ENCODE measurements at regions not wholly inside any gene's neighbourhood (a gene's known extent, or its start where the extent isn't known, plus 50 kb on each side); places are given as distances from the start of the nearest gene placed in this dataset.

- ChIA-PET CTCF (no interaction called here), POLR2A (ENCODE audit: unreplicated experiment) (no interaction called here)
- H3K9me3 ChIP-seq (ENCODE audit: insufficient read depth, low read depth), result no peaks in the 10 kb centered on the region
- no peaks in the 10 kb centered on the region for H3K9me2 ChIP-seq (ENCODE audit: insufficient read depth)
- no peak overlapping the region for H2AFZ ChIP-seq
- no peaks in the 10 kb centered on the region for H3K4me1 ChIP-seq (replicated peaks; ENCODE audit: insufficient read depth)
- TF ChIP-seq EZH2 (IDR thresholded peaks at IDR 0.05; ENCODE audit: low read depth) (no peak), CTCF (conservative IDR thresholded peaks at IDR 0.05) (no peak)
- no peak overlapping the region for H3K27ac ChIP-seq
- no peaks in the 10 kb centered on the region for H3K79me2 ChIP-seq (ENCODE audit: low read depth)
- no peak overlapping the region for H3K4me3 ChIP-seq
- H3K27me3 ChIP-seq (ENCODE audit: insufficient read depth, low read depth), result no peaks in the 10 kb centered on the region
- no TSS peak for BruUV-seq (replicated peaks)
- DNase-seq, result no peak
- H3F3A ChIP-seq (ENCODE audit: insufficient read depth, low read depth), result no peaks in the 10 kb centered on the region
- no peak overlapping the region for H3K4me2 ChIP-seq
- H4K20me1 ChIP-seq (ENCODE audit: insufficient read depth), result no peaks in the 10 kb centered on the region
- H3K36me3 ChIP-seq (ENCODE audit: low read depth), result no peaks in the 10 kb centered on the region
- intact Hi-C loops (cut with micrococcal nuclease; ENCODE audit: unreplicated experiment), result no loop called here
Observed at GRCh38 chr13:47865883-47866282, 135.2 kb downstream of the SUCLA2 start.

- no peaks in the 10 kb centered on the region for H4K20me1 ChIP-seq (ENCODE audit: insufficient read depth)
- DNase-seq, result no peak
- intact Hi-C loops (cut with micrococcal nuclease; ENCODE audit: unreplicated experiment), result no loop called here
- no peak overlapping the region for H3K27ac ChIP-seq
- TF ChIP-seq CTCF (conservative IDR thresholded peaks at IDR 0.05) (no peak), EZH2 (IDR thresholded peaks at IDR 0.05; ENCODE audit: low read depth) (no peak)
- H3K27me3 ChIP-seq (ENCODE audit: insufficient read depth, low read depth), result no peaks in the 10 kb centered on the region
- H3K79me2 ChIP-seq (ENCODE audit: low read depth), result no peaks in the 10 kb centered on the region
- H3K9me2 ChIP-seq (ENCODE audit: insufficient read depth), result no peaks in the 10 kb centered on the region
- H3K4me1 ChIP-seq (replicated peaks; ENCODE audit: insufficient read depth), result no peaks in the 10 kb centered on the region
- no peak overlapping the region for H2AFZ ChIP-seq
- no peak overlapping the region for H3K4me2 ChIP-seq
- ChIA-PET CTCF (no interaction called here), POLR2A (ENCODE audit: unreplicated experiment) (no interaction called here)
- BruUV-seq (replicated peaks), result no TSS peak
- H3K36me3 ChIP-seq (ENCODE audit: low read depth), result no peaks in the 10 kb centered on the region
- H3K4me3 ChIP-seq, result no peak overlapping the region
- no peaks in the 10 kb centered on the region for H3K9me3 ChIP-seq (ENCODE audit: insufficient read depth, low read depth)
- H3F3A ChIP-seq (ENCODE audit: insufficient read depth, low read depth), result no peaks in the 10 kb centered on the region
Observed at GRCh38 chr13:47862841-47863240, 138.2 kb downstream of the SUCLA2 start.

- Histone ChIP-seq H3K4me1 (replicated peaks; ENCODE audit: insufficient read depth) (no peaks in the 10 kb centered on the region), H3K9me2 (ENCODE audit: insufficient read depth) (no peaks in the 10 kb centered on the region), H4K20me1 (ENCODE audit: insufficient read depth) (no peaks in the 10 kb centered on the region), H3K4me2 (no peak overlapping the region), H3K9me3 (ENCODE audit: insufficient read depth, low read depth) (no peaks in the 10 kb centered on the region), H3K27me3 (ENCODE audit: insufficient read depth, low read depth) (no peaks in the 10 kb centered on the region), H3K36me3 (ENCODE audit: low read depth) (no peaks in the 10 kb centered on the region), H3F3A (ENCODE audit: insufficient read depth, low read depth) (no peaks in the 10 kb centered on the region), H3K27ac (no peak overlapping the region), H3K79me2 (ENCODE audit: low read depth) (no peaks in the 10 kb centered on the region), H3K4me3 (no peak overlapping the region), H2AFZ (no peak overlapping the region)
- no peak for TF ChIP-seq CTCF (conservative IDR thresholded peaks at IDR 0.05)
- no peak for TF ChIP-seq EZH2 (IDR thresholded peaks at IDR 0.05; ENCODE audit: low read depth)
- DNase-seq, result no peak
- ChIA-PET CTCF (no interaction called here), POLR2A (ENCODE audit: unreplicated experiment) (no interaction called here)
- no TSS peak for BruUV-seq (replicated peaks)
- intact Hi-C loops (cut with micrococcal nuclease; ENCODE audit: unreplicated experiment), result no loop called here
Observed at GRCh38 chr13:47859165-47859564, 141.9 kb downstream of the SUCLA2 start.

Data from PC-9 (cell line).